Right lobe of liver (tissue), 4 donors: ENCODE measurements at regions not wholly inside any gene's neighbourhood (a gene's known extent, or its start where the extent isn't known, plus 50 kb on each side); places are given as distances from the start of the nearest gene placed in this dataset.

Source experiments
- POLR2A ChIP-seq: fragments of 450-650 bp; IDR thresholded peaks from one replicate; pipeline ENCODE4 v1.6.1; 2017; ENCODE audit warnings: antibody characterized with exemption, mild to moderate bottlenecking
- TF ChIP-seq, protein P1 (sequence below), 4 donors: fragments of 200-600 bp in 3 of 4; fragments of 450-650 bp in 1 of 4; IDR thresholded peaks; one replicate each; pipeline versions ENCODE4 v1.5.1 to v1.8.0; 2016 to 2022; ENCODE audit warnings: antibody characterized with exemption in 4 of 4, mild to moderate bottlenecking in 2 of 4
- donor health status: DM: no; HTN: no; CAD: no.
- donor health status: DM: no; HTN: no; CAD: no.
- donor health status: DM: no; HTN: yes; CAD: no.

GRCh38 chr13:26914624-26915023 is 154.0 kb upstream of the GPR12 start:
- TF ChIP-seq, protein P1, sequence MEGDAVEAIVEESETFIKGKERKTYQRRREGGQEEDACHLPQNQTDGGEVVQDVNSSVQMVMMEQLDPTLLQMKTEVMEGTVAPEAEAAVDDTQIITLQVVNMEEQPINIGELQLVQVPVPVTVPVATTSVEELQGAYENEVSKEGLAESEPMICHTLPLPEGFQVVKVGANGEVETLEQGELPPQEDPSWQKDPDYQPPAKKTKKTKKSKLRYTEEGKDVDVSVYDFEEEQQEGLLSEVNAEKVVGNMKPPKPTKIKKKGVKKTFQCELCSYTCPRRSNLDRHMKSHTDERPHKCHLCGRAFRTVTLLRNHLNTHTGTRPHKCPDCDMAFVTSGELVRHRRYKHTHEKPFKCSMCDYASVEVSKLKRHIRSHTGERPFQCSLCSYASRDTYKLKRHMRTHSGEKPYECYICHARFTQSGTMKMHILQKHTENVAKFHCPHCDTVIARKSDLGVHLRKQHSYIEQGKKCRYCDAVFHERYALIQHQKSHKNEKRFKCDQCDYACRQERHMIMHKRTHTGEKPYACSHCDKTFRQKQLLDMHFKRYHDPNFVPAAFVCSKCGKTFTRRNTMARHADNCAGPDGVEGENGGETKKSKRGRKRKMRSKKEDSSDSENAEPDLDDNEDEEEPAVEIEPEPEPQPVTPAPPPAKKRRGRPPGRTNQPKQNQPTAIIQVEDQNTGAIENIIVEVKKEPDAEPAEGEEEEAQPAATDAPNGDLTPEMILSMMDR (IDR thresholded peaks at IDR 0.05): no peak
- no peak for TF ChIP-seq POLR2A
